Natural killer cell (primary cell): ENCODE measurements at regions not wholly inside any gene's neighbourhood (a gene's known extent, or its start where the extent isn't known, plus 50 kb on each side); places are given as distances from the start of the nearest gene placed in this dataset.

Experiments used
- ATAC-seq, 3 donors: fragments of 150-1000 bp in 2 of 3; fragments of 200-7000 bp in 1 of 3; cut with Tn5 transposase; 1 replicate in 1 of 3; 2 replicates in 2 of 3; pipeline ENCODE4 v1.10.0; 2021; ENCODE audit warnings: mild to moderate bottlenecking in 2 of 3, moderate library complexity in 2 of 3
- DNase-seq, 2 donors: peaks; one replicate each; pipeline versions ENCODE4 v3.0.0 to v3.0.0-alpha.2; 2013 to 2021; ENCODE audit warnings: mixed read lengths in 1 of 2
- H3K27ac ChIP-seq: one replicate; pipeline ENCODE4 v1.5.1; 2013; ENCODE audit warnings: mild to moderate bottlenecking, low read length
- H3K27me3 ChIP-seq: one replicate; pipeline ENCODE4 v1.6.1; 2013; ENCODE audit warnings: low read length; ENCODE audit not compliant: control insufficient read depth, insufficient read depth
- H3K36me3 ChIP-seq: one replicate; pipeline ENCODE4 v1.6.1; 2013; ENCODE audit warnings: low read length; ENCODE audit not compliant: control insufficient read depth, insufficient read depth
- H3K4me1 ChIP-seq: one replicate; pipeline ENCODE4 v1.6.1; 2013; ENCODE audit warnings: low read length; ENCODE audit not compliant: control insufficient read depth, insufficient read depth
- H3K4me3 ChIP-seq: one replicate; pipeline ENCODE4 v1.5.1; 2013; ENCODE audit warnings: low read length
- H3K9me3 ChIP-seq: one replicate; pipeline ENCODE4 v1.6.1; 2013; ENCODE audit warnings: low read length; ENCODE audit not compliant: control insufficient read depth, insufficient read depth
- H3K27ac Mint-ChIP-seq, 2 donors: one replicate each; pipeline ENCODE4 v1.8.0; 2022; ENCODE audit warnings: mild to moderate bottlenecking in 2 of 2, mixed read lengths in 2 of 2, moderate library complexity in 1 of 2
- H3K27me3 Mint-ChIP-seq, 2 donors: one replicate each; pipeline ENCODE4 v1.8.0; 2022; ENCODE audit warnings: low read depth in 2 of 2, mixed read lengths in 2 of 2
- H3K36me3 Mint-ChIP-seq: one replicate; pipeline ENCODE4 v1.8.0; 2022; ENCODE audit warnings: mixed read lengths
- H3K4me1 Mint-ChIP-seq, 2 donors: one replicate each; pipeline ENCODE4 v1.8.0; 2022; ENCODE audit warnings: mixed read lengths in 2 of 2
- H3K4me3 Mint-ChIP-seq: one replicate; pipeline ENCODE4 v1.8.0; 2022; ENCODE audit warnings: mild to moderate bottlenecking, moderate library complexity, mixed read lengths
- H3K9me3 Mint-ChIP-seq, 2 donors: one replicate each; pipeline ENCODE4 v1.8.0; 2022; ENCODE audit warnings: mixed read lengths in 2 of 2
- CTCF ChIP-seq: fragments of 200-600 bp; IDR thresholded peaks from one replicate; pipeline ENCODE4 v1.8.0; 2022; ENCODE audit warnings: antibody characterized with exemption
- WGBS: methylation state at CpG from one replicate; pipeline ENCODE4 v1.1.7; 2013; ENCODE audit warnings: missing lambda C conversion rate; ENCODE audit not compliant: insufficient coverage; 5-methylcytosine and 5-hydroxymethylcytosine counted together
- intact Hi-C: fragments of 100-400 bp; cut with micrococcal nuclease; formaldehyde crosslinking; loops from one replicate; pipeline ENCODE4 v1.14.2; 2022

GRCh38 chr15:66844041-66844746, 142.2 kb downstream of the SMAD6 start:
- ATAC-seq = no peak
- H3K4me3 ChIP-seq = no peak overlapping the region
- no peaks in the 10 kb centered on the region for H3K9me3 ChIP-seq
- intact Hi-C loops = no loop called here
- Mint-ChIP-seq H3K9me3 (no peaks in the 10 kb centered on the region), H3K27ac (no peak overlapping the region), H3K4me3 (peak overlapping the region; percentile 22), H3K4me1 (peaks cover 0 to 12% of the 10 kb centered on the region in 2 donors), H3K36me3 (no peaks in the 10 kb centered on the region), H3K27me3 (peaks cover 41 to 44% of the 10 kb centered on the region in 2 donors)
- no peak for DNase-seq
- no peak overlapping the region for H3K27ac ChIP-seq
- H3K36me3 ChIP-seq = no peaks in the 10 kb centered on the region
- H3K27me3 ChIP-seq = peaks cover 13% of the 10 kb centered on the region
- H3K4me1 ChIP-seq = peaks cover 9% of the 10 kb centered on the region
- no peak for TF ChIP-seq CTCF
- 80% methylated on average over 8 of the region's 8 CpGs for WGBS

GRCh38 chr15:66844747-66845145, 142.7 kb downstream of the SMAD6 start:
- Mint-ChIP-seq H3K4me1 (peaks cover 0 to 12% of the 10 kb centered on the region in 2 donors), H3K9me3 (no peaks in the 10 kb centered on the region), H3K27me3 (peaks cover 41 to 44% of the 10 kb centered on the region in 2 donors), H3K27ac (no peak overlapping the region), H3K4me3 (no peak overlapping the region), H3K36me3 (no peaks in the 10 kb centered on the region)
- no peak for TF ChIP-seq CTCF
- DNase-seq = no peak
- Histone ChIP-seq H3K4me3 (no peak overlapping the region), H3K27ac (no peak overlapping the region), H3K27me3 (peaks cover 13% of the 10 kb centered on the region), H3K36me3 (no peaks in the 10 kb centered on the region), H3K4me1 (peaks cover 9% of the 10 kb centered on the region), H3K9me3 (no peaks in the 10 kb centered on the region)
- no peak for ATAC-seq
- WGBS = 91% methylated on average over 5 of the region's 5 CpGs
- intact Hi-C loops = no loop called here

- no peak overlapping the region for H3K27ac Mint-ChIP-seq
- Histone ChIP-seq H3K4me1 (peaks cover 9% of the 10 kb centered on the region), H3K36me3 (no peaks in the 10 kb centered on the region), H3K9me3 (no peaks in the 10 kb centered on the region), H3K27me3 (peaks cover 13% of the 10 kb centered on the region), H3K4me3 (no peak overlapping the region), H3K27ac (no peak overlapping the region)
- H3K9me3 Mint-ChIP-seq = no peaks in the 10 kb centered on the region
- TF ChIP-seq CTCF = no peak
- 93% methylated on average over 13 of the region's 13 CpGs for WGBS
- no peaks in the 10 kb centered on the region for H3K36me3 Mint-ChIP-seq
- peaks cover 0 to 12% of the 10 kb centered on the region in 2 donors for H3K4me1 Mint-ChIP-seq
- no peak overlapping the region for H3K4me3 Mint-ChIP-seq
- DNase-seq (no peak), ATAC-seq (no peak)
- peaks cover 41 to 44% of the 10 kb centered on the region in 2 donors for H3K27me3 Mint-ChIP-seq
- intact Hi-C loops = no loop called here
Observed at GRCh38 chr15:66845266-66845785, 143.3 kb downstream of the SMAD6 start.

GRCh38 chr15:66846031-66846430, 144.0 kb downstream of the SMAD6 start:
- Mint-ChIP-seq H3K9me3 (no peaks in the 10 kb centered on the region), H3K36me3 (no peaks in the 10 kb centered on the region), H3K4me3 (no peak overlapping the region), H3K27ac (no peak overlapping the region), H3K27me3 (peaks cover 36 to 42% of the 10 kb centered on the region in 2 donors), H3K4me1 (peaks cover 4 to 15% of the 10 kb centered on the region in 2 donors)
- no peaks in the 10 kb centered on the region for H3K36me3 ChIP-seq
- no peak for ATAC-seq
- peaks cover 11% of the 10 kb centered on the region for H3K4me1 ChIP-seq
- no peak for TF ChIP-seq CTCF
- intact Hi-C loops = no loop called here
- H3K4me3 ChIP-seq = no peak overlapping the region
- no peaks in the 10 kb centered on the region for H3K9me3 ChIP-seq
- no peak overlapping the region for H3K27ac ChIP-seq
- peaks cover 13% of the 10 kb centered on the region for H3K27me3 ChIP-seq
- DNase-seq = no peak
- 86% methylated on average over 5 of the region's 5 CpGs for WGBS
